H9 (cell line): ENCODE measurements at regions not wholly inside any gene's neighbourhood (a gene's known extent, or its start where the extent isn't known, plus 50 kb on each side); places are given as distances from the start of the nearest gene placed in this dataset.

Source experiments
- DNase-seq: peaks from one replicate; pipeline ENCODE4 v3.0.0-alpha.2; 2017
- H2AFZ ChIP-seq: one replicate; pipeline ENCODE4 v1.6.1; 2013; ENCODE audit warnings: mild to moderate bottlenecking, low read length, control low read depth, moderate library complexity
- H2AK5ac ChIP-seq: 2 replicates; pipeline ENCODE4 v1.6.1; 2013; ENCODE audit warnings: low read length, control low read depth, mixed read lengths; ENCODE audit not compliant: insufficient read length
- H2BK120ac ChIP-seq: one replicate; pipeline ENCODE4 v1.6.1; 2013; ENCODE audit warnings: low read depth, mild to moderate bottlenecking, low read length, control low read depth, inconsistent platforms; ENCODE audit not compliant: poor library complexity, severe bottlenecking
- H2BK12ac ChIP-seq: 2 replicates; pipeline ENCODE4 v1.6.1; 2013; ENCODE audit warnings: low read length, control low read depth, mixed read lengths, low read depth; ENCODE audit not compliant: insufficient read length
- H2BK15ac ChIP-seq: 2 replicates; pipeline ENCODE4 v1.6.1; 2013; ENCODE audit warnings: low read depth, low read length, control low read depth
- H2BK20ac ChIP-seq: one replicate; pipeline ENCODE4 v1.6.1; 2013; ENCODE audit warnings: low read depth, mild to moderate bottlenecking, low read length, control low read depth, inconsistent platforms; ENCODE audit not compliant: poor library complexity, severe bottlenecking
- H2BK5ac ChIP-seq: 2 replicates; pipeline ENCODE4 v1.6.1; 2013; ENCODE audit warnings: low read length, control low read depth, mixed read lengths; ENCODE audit not compliant: insufficient read length
- H3K14ac ChIP-seq: 2 replicates; pipeline ENCODE4 v1.6.1; 2013; ENCODE audit warnings: low read length, control low read depth; ENCODE audit not compliant: insufficient read depth
- H3K18ac ChIP-seq: 2 replicates; pipeline ENCODE4 v1.6.1; 2013; ENCODE audit warnings: low read depth, mild to moderate bottlenecking, mixed read lengths, low read length, control low read depth; ENCODE audit not compliant: insufficient read length
- H3K23ac ChIP-seq: 2 replicates; pipeline ENCODE4 v1.6.1; 2013; ENCODE audit warnings: low read length, control low read depth, mixed read lengths, low read depth; ENCODE audit not compliant: insufficient read length
- H3K23me2 ChIP-seq: 2 replicates; pipeline ENCODE4 v1.6.1; 2013; ENCODE audit warnings: low read depth, mild to moderate bottlenecking, mixed read lengths, low read length, control low read depth; ENCODE audit not compliant: insufficient read length, poor library complexity, severe bottlenecking
- H3K27ac ChIP-seq: 2 replicates; pipeline ENCODE4 v1.5.1; 2013; ENCODE audit warnings: low read length, control low read depth, mixed read lengths, low read depth; ENCODE audit not compliant: insufficient read length
- H3K27me3 ChIP-seq: 2 replicates; pipeline ENCODE4 v1.6.1; 2013; ENCODE audit warnings: low read length, control low read depth, inconsistent platforms; ENCODE audit not compliant: insufficient read depth
- H3K4ac ChIP-seq: 2 replicates; pipeline ENCODE4 v1.6.1; 2013; ENCODE audit warnings: low read depth, mild to moderate bottlenecking, control low read depth, inconsistent platforms, low read length, moderate library complexity
- H3K4me1 ChIP-seq: 2 replicates; pipeline ENCODE4 v1.6.1; 2013; ENCODE audit warnings: low read length, control low read depth, inconsistent platforms; ENCODE audit not compliant: insufficient read depth
- H3K4me2 ChIP-seq: 2 replicates; pipeline ENCODE4 v1.6.1; 2013; ENCODE audit warnings: low read length, control low read depth, mixed read lengths; ENCODE audit not compliant: insufficient read length, insufficient read depth
- H3K56ac ChIP-seq: 2 replicates; pipeline ENCODE4 v1.6.1; 2013; ENCODE audit warnings: low read depth, mild to moderate bottlenecking, mixed read lengths, low read length, control low read depth; ENCODE audit not compliant: insufficient read length
- H3K79me1 ChIP-seq: 2 replicates; pipeline ENCODE4 v1.6.1; 2013; ENCODE audit warnings: low read depth, mild to moderate bottlenecking, moderate library complexity, low read length, control low read depth, inconsistent platforms; ENCODE audit not compliant: insufficient read depth, poor library complexity, severe bottlenecking
- H3K79me2 ChIP-seq: 2 replicates; pipeline ENCODE4 v1.6.1; 2013; ENCODE audit warnings: low read length, control low read depth, inconsistent platforms; ENCODE audit not compliant: insufficient read depth
- H3K9ac ChIP-seq: 2 replicates; pipeline ENCODE4 v1.6.1; 2013; ENCODE audit warnings: low read length, control low read depth, mixed read lengths; ENCODE audit not compliant: insufficient read length; ENCODE audit errors: extremely low read depth
- H3K9me3 ChIP-seq: one replicate; pipeline ENCODE4 v1.6.1; 2013; ENCODE audit warnings: low read depth, low read length, inconsistent platforms; ENCODE audit not compliant: control insufficient read depth
- H3T11ph ChIP-seq: one replicate; pipeline ENCODE4 v1.6.1; 2013; ENCODE audit warnings: mild to moderate bottlenecking, low read length, control low read depth, inconsistent platforms
- H4K20me1 ChIP-seq: one replicate; pipeline ENCODE4 v1.6.1; 2013; ENCODE audit not compliant: control insufficient read depth, insufficient read length, insufficient read depth
- H4K5ac ChIP-seq: 2 replicates; pipeline ENCODE4 v1.6.1; 2013; ENCODE audit warnings: low read depth, mild to moderate bottlenecking, mixed read lengths, low read length, control low read depth; ENCODE audit not compliant: insufficient read length
- H4K8ac ChIP-seq: replicated peaks from 2 replicates; pipeline ENCODE4 v1.6.1; 2013; ENCODE audit warnings: low read length, control low read depth, mixed read lengths, low read depth; ENCODE audit not compliant: insufficient read length
- H4K91ac ChIP-seq: 2 replicates; pipeline ENCODE4 v1.6.1; 2013; ENCODE audit warnings: low read depth, mild to moderate bottlenecking, moderate library complexity, mixed read lengths, low read length, control low read depth; ENCODE audit not compliant: insufficient read length
- H3K27ac Mint-ChIP-seq, 3 experiments: 2 replicates in 2 of 3; 3 replicates in 1 of 3; pipeline ENCODE4 v1.8.0; 2020 to 2021; ENCODE audit warnings: mixed read lengths in 3 of 3, mild to moderate bottlenecking in 1 of 3, moderate library complexity in 1 of 3
- H3K27me3 Mint-ChIP-seq: 2 replicates; pipeline ENCODE4 v1.8.0; 2021; ENCODE audit warnings: low read depth, mild to moderate bottlenecking, moderate library complexity, mixed read lengths
- H3K36me3 Mint-ChIP-seq, 3 experiments: 2 replicates in 2 of 3; 3 replicates in 1 of 3; pipeline ENCODE4 v1.8.0; 2020 to 2021; ENCODE audit warnings: low read depth in 3 of 3, mixed read lengths in 3 of 3; ENCODE audit not compliant: insufficient read depth in 1 of 3
- H3K4me1 Mint-ChIP-seq, 2 experiments: 2 replicates each; pipeline ENCODE4 v1.8.0; 2020; ENCODE audit warnings: mixed read lengths in 2 of 2
- H3K4me3 Mint-ChIP-seq, 2 experiments: 2 replicates in 1 of 2; 3 replicates in 1 of 2; pipeline ENCODE4 v1.8.0; 2020 to 2021; ENCODE audit warnings: mild to moderate bottlenecking in 2 of 2, mixed read lengths in 2 of 2, moderate library complexity in 1 of 2
- H3K9me3 Mint-ChIP-seq, 2 experiments: 2 replicates in 1 of 2; 3 replicates in 1 of 2; pipeline ENCODE4 v1.8.0; 2020; ENCODE audit warnings: mild to moderate bottlenecking in 2 of 2, mixed read lengths in 2 of 2, moderate library complexity in 1 of 2
- WGBS: extraction: QIAGEN DNeasy Blood & Tissue Kit; methylation state at CpG from one replicate; pipeline ENCODE4 v1.1.7; 2013; ENCODE audit warnings: missing lambda C conversion rate, low lambda C conversion rate, mixed read lengths; ENCODE audit not compliant: insufficient read length; ENCODE audit errors: extremely low coverage; 5-methylcytosine and 5-hydroxymethylcytosine counted together
- TF ChIP-seq, protein P1 (sequence below): fragments of 200-600 bp; sonication (generic); conservative IDR thresholded peaks from 3 replicates; pipeline ENCODE4 v1.8.0; 2021; ENCODE audit warnings: antibody characterized with exemption, mild to moderate bottlenecking

DNA sequence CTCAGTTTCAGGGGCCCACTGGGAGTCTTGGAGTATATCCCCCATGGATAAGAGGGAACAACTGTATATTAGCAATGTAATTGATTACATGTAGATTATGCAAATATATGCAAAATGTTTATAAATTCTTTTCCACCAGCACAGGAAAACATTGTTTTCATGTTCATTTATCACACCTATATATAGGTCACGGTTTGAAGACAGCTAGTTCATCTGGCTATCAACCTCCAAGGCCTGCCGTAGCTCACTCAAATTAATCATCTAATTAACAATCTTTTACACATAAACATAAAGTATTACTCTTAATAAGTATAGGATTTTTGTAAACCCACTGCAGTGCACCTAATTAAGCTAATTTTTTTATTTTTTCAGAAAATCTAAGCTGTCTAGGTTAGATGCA lies 53.7 kb upstream of the SP4 start:
- TF ChIP-seq, protein P1, sequence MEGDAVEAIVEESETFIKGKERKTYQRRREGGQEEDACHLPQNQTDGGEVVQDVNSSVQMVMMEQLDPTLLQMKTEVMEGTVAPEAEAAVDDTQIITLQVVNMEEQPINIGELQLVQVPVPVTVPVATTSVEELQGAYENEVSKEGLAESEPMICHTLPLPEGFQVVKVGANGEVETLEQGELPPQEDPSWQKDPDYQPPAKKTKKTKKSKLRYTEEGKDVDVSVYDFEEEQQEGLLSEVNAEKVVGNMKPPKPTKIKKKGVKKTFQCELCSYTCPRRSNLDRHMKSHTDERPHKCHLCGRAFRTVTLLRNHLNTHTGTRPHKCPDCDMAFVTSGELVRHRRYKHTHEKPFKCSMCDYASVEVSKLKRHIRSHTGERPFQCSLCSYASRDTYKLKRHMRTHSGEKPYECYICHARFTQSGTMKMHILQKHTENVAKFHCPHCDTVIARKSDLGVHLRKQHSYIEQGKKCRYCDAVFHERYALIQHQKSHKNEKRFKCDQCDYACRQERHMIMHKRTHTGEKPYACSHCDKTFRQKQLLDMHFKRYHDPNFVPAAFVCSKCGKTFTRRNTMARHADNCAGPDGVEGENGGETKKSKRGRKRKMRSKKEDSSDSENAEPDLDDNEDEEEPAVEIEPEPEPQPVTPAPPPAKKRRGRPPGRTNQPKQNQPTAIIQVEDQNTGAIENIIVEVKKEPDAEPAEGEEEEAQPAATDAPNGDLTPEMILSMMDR, result no peak
- WGBS, result no CpG with 5 or more reads among the region's 2 CpGs
- Histone ChIP-seq H4K5ac (no peak overlapping the region), H2BK20ac (no peak overlapping the region), H3K56ac (no peak overlapping the region), H3K23ac (no peak overlapping the region), H3K79me2 (no peaks in the 10 kb centered on the region), H3K27ac (no peak overlapping the region), H3T11ph (no peak overlapping the region), H3K27me3 (no peaks in the 10 kb centered on the region), H4K91ac (no peak overlapping the region), H2AFZ (no peak overlapping the region), H3K9me3 (peaks cover 10% of the 10 kb centered on the region), H3K79me1 (no peaks in the 10 kb centered on the region), H2BK5ac (no peak overlapping the region), H4K8ac (no peak overlapping the region), H3K4me1 (no peaks in the 10 kb centered on the region), H3K4ac (no peak overlapping the region), H2BK120ac (no peak overlapping the region), H3K14ac (no peak overlapping the region), H2BK12ac (no peak overlapping the region), H3K23me2 (no peaks in the 10 kb centered on the region), H2AK5ac (no peak overlapping the region), H3K9ac (no peak overlapping the region), H3K18ac (no peak overlapping the region), H2BK15ac (no peak overlapping the region), H3K4me2 (no peak overlapping the region), H4K20me1 (no peaks in the 10 kb centered on the region)
- Mint-ChIP-seq H3K27ac (no peak overlapping the region), H3K27me3 (peaks cover 2% of the 10 kb centered on the region; the same call in 1 of the 2 replicates), H3K36me3 (peaks cover 14 to 27% (median 16%) of the 10 kb centered on the region in 3 experiments), H3K4me3 (no peak overlapping the region), H3K4me1 (peaks cover 17 to 22% of the 10 kb centered on the region in 2 experiments), H3K9me3 (peaks cover 26% of the 10 kb centered on the region in 2 experiments)
- no peak for DNase-seq
